C4-2B (cell line): ENCODE measurements at regions not wholly inside any gene's neighbourhood (a gene's known extent, or its start where the extent isn't known, plus 50 kb on each side); places are given as distances from the start of the nearest gene placed in this dataset.

Experiments used
- ZFX ChIP-seq: fragments of 450-650 bp; IDR thresholded peaks from 2 replicates; pipeline ENCODE4 v1.6.1; 2017
- TF ChIP-seq, protein P1 (sequence below): fragments of 450-650 bp; conservative IDR thresholded peaks from 2 replicates; pipeline ENCODE4 v1.5.1; 2017; ENCODE audit warnings: mild to moderate bottlenecking

DNA sequence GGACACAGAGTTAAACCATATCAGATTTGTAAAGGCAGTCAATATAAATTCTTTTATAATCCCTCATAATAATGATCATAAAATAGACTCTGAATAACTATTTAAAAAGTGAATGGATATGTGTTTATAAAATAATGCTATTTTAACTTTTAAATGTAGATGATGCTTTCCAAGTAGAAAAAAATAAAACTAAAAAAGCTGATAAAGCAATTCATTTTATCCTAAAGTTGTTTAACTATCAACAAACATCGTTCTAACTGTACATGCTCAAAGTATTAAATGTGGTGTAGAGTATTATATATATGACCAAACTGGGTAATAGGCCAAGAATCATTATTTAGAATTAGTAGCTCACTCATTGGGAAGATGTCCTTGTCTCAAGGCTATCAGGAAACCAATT, 248.3 kb upstream of the CLEC14A start:
- TF ChIP-seq, protein P1, sequence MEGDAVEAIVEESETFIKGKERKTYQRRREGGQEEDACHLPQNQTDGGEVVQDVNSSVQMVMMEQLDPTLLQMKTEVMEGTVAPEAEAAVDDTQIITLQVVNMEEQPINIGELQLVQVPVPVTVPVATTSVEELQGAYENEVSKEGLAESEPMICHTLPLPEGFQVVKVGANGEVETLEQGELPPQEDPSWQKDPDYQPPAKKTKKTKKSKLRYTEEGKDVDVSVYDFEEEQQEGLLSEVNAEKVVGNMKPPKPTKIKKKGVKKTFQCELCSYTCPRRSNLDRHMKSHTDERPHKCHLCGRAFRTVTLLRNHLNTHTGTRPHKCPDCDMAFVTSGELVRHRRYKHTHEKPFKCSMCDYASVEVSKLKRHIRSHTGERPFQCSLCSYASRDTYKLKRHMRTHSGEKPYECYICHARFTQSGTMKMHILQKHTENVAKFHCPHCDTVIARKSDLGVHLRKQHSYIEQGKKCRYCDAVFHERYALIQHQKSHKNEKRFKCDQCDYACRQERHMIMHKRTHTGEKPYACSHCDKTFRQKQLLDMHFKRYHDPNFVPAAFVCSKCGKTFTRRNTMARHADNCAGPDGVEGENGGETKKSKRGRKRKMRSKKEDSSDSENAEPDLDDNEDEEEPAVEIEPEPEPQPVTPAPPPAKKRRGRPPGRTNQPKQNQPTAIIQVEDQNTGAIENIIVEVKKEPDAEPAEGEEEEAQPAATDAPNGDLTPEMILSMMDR: no peak
- no peak for TF ChIP-seq ZFX
